HG02642 (cell line): ENCODE measurements at regions not wholly inside any gene's neighbourhood (a gene's known extent, or its start where the extent isn't known, plus 50 kb on each side); places are given as distances from the start of the nearest gene placed in this dataset.

Experiments
- ATAC-seq: cut with Tn5 transposase; IDR thresholded peaks from one replicate; pipeline ENCODE4 v1.9.1; 2021; ENCODE audit warnings: mild to moderate bottlenecking; ENCODE audit not compliant: unreplicated experiment, poor library complexity

- ATAC-seq = no peak
Observed at GRCh38 chr4:175871774-175872405, 59.8 kb upstream of the GPM6A start.

GRCh38 chr4:175873707-175874106 is 61.6 kb upstream of the GPM6A start:
- ATAC-seq = no peak

GRCh38 chr4:175874306-175874705 is 62.2 kb upstream of the GPM6A start:
- ATAC-seq = no peak

GRCh38 chr4:175875993-175876771 is 64.1 kb upstream of the GPM6A start:
- ATAC-seq = no peak

GRCh38 chr4:175882891-175883290 is 70.8 kb upstream of the GPM6A start:
- ATAC-seq = no peak

- no peak for ATAC-seq
Observed at GRCh38 chr4:175884048-175884447, 72.0 kb upstream of the GPM6A start.

GRCh38 chr4:175891231-175891630 is 79.2 kb upstream of the GPM6A start:
- no peak for ATAC-seq

- ATAC-seq = no peak
Observed at GRCh38 chr4:175891851-175892250, 79.8 kb upstream of the GPM6A start.

GRCh38 chr4:175905925-175906324 is 93.9 kb upstream of the GPM6A start:
- no peak for ATAC-seq

GRCh38 chr4:175906384-175906783 is 94.3 kb upstream of the GPM6A start:
- ATAC-seq = no peak

GRCh38 chr4:175910700-175911099 is 98.6 kb upstream of the GPM6A start:
- no peak for ATAC-seq

- ATAC-seq = no peak
Observed at GRCh38 chr4:175916626-175917351, 104.7 kb upstream of the GPM6A start.

GRCh38 chr4:175927121-175927520 is 115.1 kb upstream of the GPM6A start:
- no peak for ATAC-seq

GRCh38 chr4:175929441-175929840 is 117.4 kb upstream of the GPM6A start:
- no peak for ATAC-seq

GRCh38 chr4:175929932-175930331 is 117.9 kb upstream of the GPM6A start:
- no peak for ATAC-seq

GRCh38 chr4:175930471-175930870 is 118.4 kb upstream of the GPM6A start:
- no peak for ATAC-seq

- ATAC-seq = no peak
Observed at GRCh38 chr4:175932116-175932515, 120.1 kb upstream of the GPM6A start.

- ATAC-seq = no peak
Observed at GRCh38 chr4:175934506-175934905, 122.4 kb upstream of the GPM6A start.

- no peak for ATAC-seq
Observed at GRCh38 chr4:175935016-175935661, 123.1 kb upstream of the GPM6A start.

- ATAC-seq = no peak
Observed at GRCh38 chr4:175944126-175944910, 121.3 kb upstream of the WDR17 start.
